CD8-positive, alpha-beta memory T cell (primary cell): ENCODE measurements at regions not wholly inside any gene's neighbourhood (a gene's known extent, or its start where the extent isn't known, plus 50 kb on each side); places are given as distances from the start of the nearest gene placed in this dataset.
A peak's percentile ranks its signal among the peaks of the same experiment; 100 is the strongest.

Experiments used
- CTCF ChIA-PET: fragments of 350-600 bp; sonication (Branson Sonifier 250); formaldehyde crosslinking; loops from one replicate; lab custom pipeline; 2021; ENCODE audit warnings: antibody characterized with exemption; lab: Charles Lee
- POLR2A ChIA-PET: fragments of 350-600 bp; sonication (Branson Sonifier 250); formaldehyde crosslinking; loops from one replicate; lab custom pipeline; 2021; ENCODE audit warnings: antibody characterized with exemption; lab: Charles Lee
- DNase-seq, 5 donors: peaks; one replicate each; pipeline versions ENCODE4 v3.0.0 to v3.0.0-alpha.2; 2020 to 2022; ENCODE audit warnings: mixed read lengths in 1 of 5
- H3K27ac ChIP-seq: one replicate; pipeline ENCODE4 v1.7.0; 2013; ENCODE audit warnings: low read depth, mild to moderate bottlenecking, low read length, moderate library complexity
- H3K27me3 ChIP-seq: 2 replicates; pipeline ENCODE4 v1.7.0; 2013; ENCODE audit warnings: low read length, mild to moderate bottlenecking; ENCODE audit not compliant: insufficient read depth, poor library complexity, severe bottlenecking
- H3K36me3 ChIP-seq: 2 replicates; pipeline ENCODE4 v1.7.0; 2013; ENCODE audit warnings: mild to moderate bottlenecking, low read length, moderate library complexity; ENCODE audit not compliant: insufficient read depth
- H3K4me1 ChIP-seq: 2 replicates; pipeline ENCODE4 v1.7.0; 2013; ENCODE audit warnings: mild to moderate bottlenecking, low read length, moderate library complexity; ENCODE audit not compliant: insufficient read depth
- H3K4me3 ChIP-seq: 2 replicates; pipeline ENCODE4 v1.7.0; 2013; ENCODE audit warnings: mild to moderate bottlenecking, low read length
- H3K9me3 ChIP-seq: 2 replicates; pipeline ENCODE4 v1.7.0; 2013; ENCODE audit warnings: mild to moderate bottlenecking, low read length
- H3K27ac Mint-ChIP-seq, 8 donors: one replicate each; pipeline ENCODE4 v1.8.0; 2020 to 2021; ENCODE audit warnings: mixed read lengths in 8 of 8, mild to moderate bottlenecking in 6 of 8, inconsistent platforms in 3 of 8, moderate library complexity in 3 of 8
- H3K27me3 Mint-ChIP-seq, 2 donors: one replicate each; pipeline ENCODE4 v1.8.0; 2020 to 2021; ENCODE audit warnings: mixed read lengths in 2 of 2, mild to moderate bottlenecking in 1 of 2, moderate library complexity in 1 of 2
- H3K36me3 Mint-ChIP-seq, 3 donors: one replicate each; pipeline ENCODE4 v1.8.0; 2020 to 2021; ENCODE audit warnings: mixed read lengths in 3 of 3, inconsistent platforms in 1 of 3, mild to moderate bottlenecking in 1 of 3
- H3K4me1 Mint-ChIP-seq, 3 donors: one replicate each; pipeline ENCODE4 v1.8.0; 2020 to 2021; ENCODE audit warnings: mixed read lengths in 3 of 3, inconsistent platforms in 1 of 3, mild to moderate bottlenecking in 1 of 3
- H3K4me3 Mint-ChIP-seq, 7 donors: one replicate each; pipeline ENCODE4 v1.8.0; 2020 to 2021; ENCODE audit warnings: mixed read lengths in 7 of 7, mild to moderate bottlenecking in 6 of 7, moderate library complexity in 4 of 7, inconsistent platforms in 2 of 7
- H3K9me3 Mint-ChIP-seq, 5 donors: one replicate each; pipeline ENCODE4 v1.8.0; 2020 to 2022; ENCODE audit warnings: mixed read lengths in 5 of 5, mild to moderate bottlenecking in 3 of 5, moderate library complexity in 2 of 5, inconsistent platforms in 1 of 5

- no peaks in the 10 kb centered on the region for H3K4me1 Mint-ChIP-seq
- no peaks in the 10 kb centered on the region for H3K36me3 Mint-ChIP-seq
- no peaks in the 10 kb centered on the region for H3K9me3 Mint-ChIP-seq
- H3K27me3 ChIP-seq: no peaks in the 10 kb centered on the region
- no peak overlapping the region for H3K27ac ChIP-seq
- H3K4me1 ChIP-seq: no peaks in the 10 kb centered on the region
- no peaks in the 10 kb centered on the region for H3K9me3 ChIP-seq
- ChIA-PET CTCF (interaction anchor here (1.1 kb wide), 1 partner anchor 556 kb away, joined by 3 read pairs; no protein-coding TSS in a partner anchor), POLR2A (no interaction called here)
- peak overlapping the region in 1 of 8 donors; percentile 31 for H3K27ac Mint-ChIP-seq
- H3K27me3 Mint-ChIP-seq: no peaks in the 10 kb centered on the region
- no peak for DNase-seq
- H3K4me3 Mint-ChIP-seq: no peak overlapping the region
- H3K4me3 ChIP-seq: no peak overlapping the region
- H3K36me3 ChIP-seq: no peaks in the 10 kb centered on the region
Measured at GRCh38 chr4:38203609-38204008, 243.4 kb downstream of the PTTG2 start.

DNA sequence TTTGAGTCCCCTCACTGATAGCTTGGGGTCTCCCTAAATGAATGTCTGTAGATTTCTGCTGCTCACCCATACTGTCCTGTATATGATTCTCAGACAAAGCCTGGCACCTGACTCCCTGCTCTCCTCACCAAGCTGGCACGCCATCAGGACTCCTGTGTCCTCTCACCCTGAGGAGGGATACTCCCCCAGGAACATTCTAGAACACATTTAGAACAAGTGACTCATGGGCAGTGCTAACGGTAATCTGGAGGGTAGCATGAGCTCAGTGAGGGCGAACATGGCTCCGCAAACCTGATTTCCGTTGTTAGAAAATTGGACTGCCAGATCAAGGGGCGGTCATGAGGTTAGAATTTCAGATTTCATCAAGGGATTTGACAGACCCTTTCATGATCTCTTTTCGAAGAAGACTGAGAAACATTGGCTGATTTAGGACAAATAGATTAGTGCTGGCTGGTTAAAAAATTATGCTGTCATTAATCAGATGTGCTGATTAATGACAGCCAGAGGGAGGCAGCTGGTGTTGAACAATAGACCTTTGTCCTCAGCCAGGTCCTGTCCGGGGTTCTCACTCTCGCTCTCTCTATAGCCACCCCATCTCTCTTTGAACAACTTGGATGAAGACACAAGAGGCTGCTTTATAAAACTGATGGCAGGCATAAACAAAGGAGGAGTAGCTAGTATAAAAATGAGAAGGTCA is 244.3 kb downstream of the PTTG2 start:
- no peak overlapping the region for H3K4me3 ChIP-seq
- H3K36me3 Mint-ChIP-seq: peaks cover 0 to 1% (median 0%) of the 10 kb centered on the region in 3 donors
- no peak overlapping the region for H3K4me3 Mint-ChIP-seq
- no peaks in the 10 kb centered on the region for H3K9me3 Mint-ChIP-seq
- no peaks in the 10 kb centered on the region for H3K27me3 Mint-ChIP-seq
- no peak overlapping the region for H3K27ac ChIP-seq
- no peaks in the 10 kb centered on the region for H3K4me1 Mint-ChIP-seq
- H3K4me1 ChIP-seq: no peaks in the 10 kb centered on the region
- H3K27ac Mint-ChIP-seq: no peak overlapping the region
- ChIA-PET CTCF (interaction anchor here (1.1 kb wide), 1 partner anchor 555 kb away, joined by 3 read pairs; no protein-coding TSS in a partner anchor), POLR2A (interaction anchor here (0.6 kb wide), 1 partner anchor 140 kb away, joined by 7 read pairs; no protein-coding TSS in a partner anchor)
- no peaks in the 10 kb centered on the region for H3K9me3 ChIP-seq
- H3K27me3 ChIP-seq: no peaks in the 10 kb centered on the region
- H3K36me3 ChIP-seq: no peaks in the 10 kb centered on the region
- no peak for DNase-seq

DNA sequence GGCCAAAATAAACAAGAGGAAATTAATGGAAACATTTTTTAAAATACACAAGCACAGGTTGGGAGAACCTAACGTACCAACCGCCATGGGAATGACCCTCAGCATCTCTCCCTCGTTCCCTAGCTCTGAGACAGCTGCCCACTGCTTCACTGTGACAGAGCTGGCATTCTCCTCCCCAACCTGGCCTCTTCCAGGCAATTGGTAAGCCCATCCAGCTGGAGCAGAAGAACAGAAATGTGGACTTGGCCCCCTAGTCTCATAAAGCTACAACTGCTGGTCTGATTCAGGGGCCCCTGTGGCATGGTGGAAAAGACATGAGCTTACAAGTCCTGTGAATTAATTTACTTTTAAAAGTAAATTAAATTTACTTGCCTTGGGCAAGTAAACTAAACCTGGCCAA is 245.1 kb downstream of the PTTG2 start:
- ChIA-PET CTCF (no interaction called here), POLR2A (no interaction called here)
- Mint-ChIP-seq H3K9me3 (no peaks in the 10 kb centered on the region), H3K27ac (no peak overlapping the region), H3K36me3 (peaks cover 0 to 1% (median 0%) of the 10 kb centered on the region in 3 donors), H3K27me3 (no peaks in the 10 kb centered on the region), H3K4me3 (no peak overlapping the region), H3K4me1 (no peaks in the 10 kb centered on the region)
- Histone ChIP-seq H3K27me3 (no peaks in the 10 kb centered on the region), H3K4me1 (no peaks in the 10 kb centered on the region), H3K27ac (no peak overlapping the region), H3K4me3 (no peak overlapping the region), H3K9me3 (no peaks in the 10 kb centered on the region), H3K36me3 (no peaks in the 10 kb centered on the region)
- no peak for DNase-seq

DNA sequence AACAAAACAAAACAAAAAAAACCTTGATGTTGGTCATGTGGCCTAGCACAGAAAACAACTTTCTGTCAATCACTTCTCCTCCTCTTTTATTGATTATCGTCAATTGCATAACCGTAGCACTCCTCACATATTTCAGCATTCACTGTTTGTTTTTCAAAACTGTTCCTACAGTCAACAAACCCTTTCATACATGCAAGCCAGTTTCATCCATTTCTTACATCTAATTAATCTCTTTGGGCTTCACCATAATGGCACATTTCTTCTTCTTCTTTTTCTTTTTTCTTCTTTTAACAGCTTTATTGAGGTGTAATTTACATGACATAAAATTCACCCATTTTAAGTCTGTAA is 246.9 kb downstream of the PTTG2 start:
- POLR2A ChIA-PET: no interaction called here
- Histone ChIP-seq H3K4me3 (no peak overlapping the region), H3K9me3 (no peaks in the 10 kb centered on the region), H3K27me3 (no peaks in the 10 kb centered on the region), H3K4me1 (no peaks in the 10 kb centered on the region), H3K27ac (no peak overlapping the region), H3K36me3 (no peaks in the 10 kb centered on the region)
- peak overlapping the region in 1 of 8 donors; percentile 55 for H3K27ac Mint-ChIP-seq
- no peaks in the 10 kb centered on the region for H3K27me3 Mint-ChIP-seq
- H3K4me1 Mint-ChIP-seq: no peaks in the 10 kb centered on the region
- peaks cover 0 to 1% (median 0%) of the 10 kb centered on the region in 3 donors for H3K36me3 Mint-ChIP-seq
- CTCF ChIA-PET: no interaction called here
- no peak for DNase-seq
- no peaks in the 10 kb centered on the region for H3K9me3 Mint-ChIP-seq
- no peak overlapping the region for H3K4me3 Mint-ChIP-seq

- Mint-ChIP-seq H3K27ac (peak overlapping the region in 1 of 8 donors; percentile 86), H3K9me3 (peaks cover 0 to 1% (median 0%) of the 10 kb centered on the region in 5 donors), H3K4me3 (no peak overlapping the region), H3K4me1 (no peaks in the 10 kb centered on the region), H3K36me3 (peaks cover 0 to 1% (median 1%) of the 10 kb centered on the region in 3 donors), H3K27me3 (peaks cover 0 to 1% of the 10 kb centered on the region in 2 donors)
- DNase-seq: no peak
- Histone ChIP-seq H3K9me3 (no peaks in the 10 kb centered on the region), H3K4me1 (no peaks in the 10 kb centered on the region), H3K27me3 (no peaks in the 10 kb centered on the region), H3K36me3 (no peaks in the 10 kb centered on the region), H3K27ac (no peak overlapping the region), H3K4me3 (no peak overlapping the region)
- CTCF ChIA-PET: interaction anchor here (0.6 kb wide), 1 partner anchor 132 kb away, joined by 3 read pairs; no protein-coding TSS in a partner anchor
- POLR2A ChIA-PET: no interaction called here
Measured at GRCh38 chr4:38209654-38210053, 249.5 kb downstream of the PTTG2 start.

DNA sequence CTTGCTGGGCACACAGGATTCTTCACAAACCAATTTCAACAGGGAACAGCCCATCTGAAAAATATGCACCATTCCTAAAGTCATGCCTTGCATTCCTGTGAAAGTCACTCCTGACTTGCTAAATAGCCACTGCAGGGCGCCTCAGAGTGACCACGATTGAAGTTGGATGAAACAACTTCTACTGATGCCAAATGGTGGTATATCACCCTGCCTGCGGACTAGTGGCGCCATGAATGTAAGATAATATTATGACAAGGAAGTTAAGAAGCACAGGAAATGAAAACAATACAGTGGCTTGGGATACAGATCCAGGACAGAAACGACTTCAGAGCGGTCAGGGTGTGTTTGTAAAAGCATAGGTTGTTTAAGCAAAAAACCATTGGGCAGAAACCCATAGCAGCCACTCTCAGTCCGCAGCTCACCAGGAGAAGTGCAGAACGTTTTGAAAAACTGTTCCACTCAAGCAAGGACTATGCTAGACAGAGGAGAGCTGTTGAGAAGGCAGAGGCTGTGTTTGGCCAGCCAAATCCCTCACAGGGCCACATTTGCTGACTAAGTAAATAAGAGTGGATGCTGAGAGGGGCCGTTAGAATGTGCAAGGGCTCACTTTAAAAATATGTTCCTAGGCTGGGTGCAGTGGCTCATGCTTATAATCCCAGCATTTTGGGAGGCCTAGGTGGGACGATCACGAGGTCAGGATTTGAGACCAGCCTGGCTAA is 250.4 kb downstream of the PTTG2 start:
- peak overlapping the region in 1 of 8 donors; percentile 86 for H3K27ac Mint-ChIP-seq
- peaks cover 0 to 4% (median 2%) of the 10 kb centered on the region in 5 donors for H3K9me3 Mint-ChIP-seq
- H3K27ac ChIP-seq: no peak overlapping the region
- H3K36me3 ChIP-seq: no peaks in the 10 kb centered on the region
- ChIA-PET CTCF (no interaction called here), POLR2A (no interaction called here)
- DNase-seq: no peak
- H3K27me3 ChIP-seq: no peaks in the 10 kb centered on the region
- H3K9me3 ChIP-seq: no peaks in the 10 kb centered on the region
- H3K27me3 Mint-ChIP-seq: peaks cover 0 to 1% of the 10 kb centered on the region in 2 donors
- peaks cover 0 to 8% (median 1%) of the 10 kb centered on the region in 3 donors for H3K36me3 Mint-ChIP-seq
- H3K4me1 Mint-ChIP-seq: peaks cover 0 to 2% (median 0%) of the 10 kb centered on the region in 3 donors
- H3K4me3 Mint-ChIP-seq: no peak overlapping the region
- no peaks in the 10 kb centered on the region for H3K4me1 ChIP-seq
- no peak overlapping the region for H3K4me3 ChIP-seq

DNA sequence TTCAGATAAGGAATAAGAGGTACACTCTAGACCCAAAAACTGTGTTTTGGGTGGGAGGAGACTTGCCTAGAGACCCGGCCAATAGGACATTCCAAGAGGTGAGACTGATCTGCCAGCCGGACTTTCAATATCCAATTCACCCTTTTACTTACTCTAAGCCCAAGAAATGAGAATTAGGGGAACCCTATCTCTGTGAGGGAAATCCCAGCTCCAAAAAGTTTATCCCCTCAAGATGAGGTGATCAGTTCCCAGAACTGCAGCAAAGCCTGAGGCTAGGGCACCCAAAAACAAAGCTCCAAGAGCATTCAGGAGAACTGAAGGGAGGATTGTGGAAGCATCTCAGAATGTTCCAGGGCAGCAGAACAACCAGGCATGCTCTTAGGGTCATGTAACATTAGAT is 251.7 kb downstream of the PTTG2 start:
- H3K9me3 ChIP-seq: no peaks in the 10 kb centered on the region
- peaks cover 0 to 1% of the 10 kb centered on the region in 2 donors for H3K27me3 Mint-ChIP-seq
- H3K4me1 Mint-ChIP-seq: peaks cover 0 to 2% (median 0%) of the 10 kb centered on the region in 3 donors
- H3K36me3 ChIP-seq: no peaks in the 10 kb centered on the region
- H3K27ac Mint-ChIP-seq: no peak overlapping the region
- H3K4me3 Mint-ChIP-seq: no peak overlapping the region
- no peaks in the 10 kb centered on the region for H3K4me1 ChIP-seq
- POLR2A ChIA-PET: no interaction called here
- CTCF ChIA-PET: interaction anchor here (1.6 kb wide), 1 partner anchor 118 kb away, joined by 3 read pairs; no protein-coding TSS in a partner anchor
- no peak overlapping the region for H3K4me3 ChIP-seq
- peaks cover 0 to 4% (median 2%) of the 10 kb centered on the region in 5 donors for H3K9me3 Mint-ChIP-seq
- H3K36me3 Mint-ChIP-seq: peaks cover 0 to 8% (median 1%) of the 10 kb centered on the region in 3 donors
- H3K27ac ChIP-seq: no peak overlapping the region
- no peaks in the 10 kb centered on the region for H3K27me3 ChIP-seq
- DNase-seq: no peak
